Lower leg skin (tissue), 3 donors: ENCODE measurements at regions not wholly inside any gene's neighbourhood (a gene's known extent, or its start where the extent isn't known, plus 50 kb on each side); places are given as distances from the start of the nearest gene placed in this dataset.

Experiments
- POLR2A ChIP-seq, 2 donors: fragments of 450-650 bp; IDR thresholded peaks; one replicate each; pipeline ENCODE4 v1.6.1; 2016 to 2017; ENCODE audit warnings: antibody characterized with exemption in 2 of 2, mild to moderate bottlenecking in 1 of 2, moderate library complexity in 1 of 2
- TF ChIP-seq, protein P1 (sequence below), 3 donors: fragments of 450-650 bp; IDR thresholded peaks; one replicate each; pipeline ENCODE4 v1.5.1; 2016; ENCODE audit warnings: antibody characterized with exemption in 3 of 3, mild to moderate bottlenecking in 3 of 3, moderate library complexity in 2 of 3

DNA sequence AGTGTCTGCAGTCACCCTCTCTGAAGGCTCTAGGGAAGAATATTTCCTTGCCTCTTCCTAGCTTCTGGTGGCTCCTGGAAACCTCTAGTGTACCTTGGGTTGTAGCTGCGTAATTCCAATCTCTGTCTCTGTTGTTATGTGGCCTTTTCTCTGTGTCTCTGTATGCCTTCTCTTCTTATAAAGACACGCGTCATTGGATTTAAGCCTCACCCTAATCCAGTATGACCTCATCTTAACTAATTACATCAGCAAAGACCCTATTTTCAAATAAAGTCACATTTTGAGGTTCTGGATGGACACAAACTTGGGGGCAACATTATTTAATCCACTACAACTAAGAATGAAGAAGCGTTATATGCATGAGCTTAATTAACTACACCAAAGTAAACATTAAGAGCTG, 111.4 kb upstream of the ZNF184 start:
- no peak for TF ChIP-seq POLR2A (IDR thresholded peaks at IDR 0.05)
- TF ChIP-seq, protein P1, sequence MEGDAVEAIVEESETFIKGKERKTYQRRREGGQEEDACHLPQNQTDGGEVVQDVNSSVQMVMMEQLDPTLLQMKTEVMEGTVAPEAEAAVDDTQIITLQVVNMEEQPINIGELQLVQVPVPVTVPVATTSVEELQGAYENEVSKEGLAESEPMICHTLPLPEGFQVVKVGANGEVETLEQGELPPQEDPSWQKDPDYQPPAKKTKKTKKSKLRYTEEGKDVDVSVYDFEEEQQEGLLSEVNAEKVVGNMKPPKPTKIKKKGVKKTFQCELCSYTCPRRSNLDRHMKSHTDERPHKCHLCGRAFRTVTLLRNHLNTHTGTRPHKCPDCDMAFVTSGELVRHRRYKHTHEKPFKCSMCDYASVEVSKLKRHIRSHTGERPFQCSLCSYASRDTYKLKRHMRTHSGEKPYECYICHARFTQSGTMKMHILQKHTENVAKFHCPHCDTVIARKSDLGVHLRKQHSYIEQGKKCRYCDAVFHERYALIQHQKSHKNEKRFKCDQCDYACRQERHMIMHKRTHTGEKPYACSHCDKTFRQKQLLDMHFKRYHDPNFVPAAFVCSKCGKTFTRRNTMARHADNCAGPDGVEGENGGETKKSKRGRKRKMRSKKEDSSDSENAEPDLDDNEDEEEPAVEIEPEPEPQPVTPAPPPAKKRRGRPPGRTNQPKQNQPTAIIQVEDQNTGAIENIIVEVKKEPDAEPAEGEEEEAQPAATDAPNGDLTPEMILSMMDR (IDR thresholded peaks at IDR 0.05), result no peak
